MM.1S (cell line): ENCODE measurements at regions not wholly inside any gene's neighbourhood (a gene's known extent, or its start where the extent isn't known, plus 50 kb on each side); places are given as distances from the start of the nearest gene placed in this dataset.

ENCODE experiments used
- EZH2 ChIP-seq: fragments of 300-600 bp; sonication (generic); optimal IDR thresholded peaks from 2 replicates; pipeline ENCODE3; 2017; ENCODE audit warnings: low read depth, mild to moderate bottlenecking, antibody characterized with exemption, low read length, mixed read lengths
- EZH2phosphoT487 ChIP-seq: fragments of 300-600 bp; sonication (generic); IDR thresholded peaks from 2 replicates; pipeline ENCODE4 v1.6.1; 2018; ENCODE audit warnings: antibody characterized with exemption, low read length
- TF ChIP-seq, protein P1 (sequence below): fragments of 300-600 bp; sonication (generic); IDR thresholded peaks from 2 replicates; pipeline ENCODE4 v1.5.1; 2016; ENCODE audit warnings: antibody characterized with exemption, low read length, mixed read lengths

DNA sequence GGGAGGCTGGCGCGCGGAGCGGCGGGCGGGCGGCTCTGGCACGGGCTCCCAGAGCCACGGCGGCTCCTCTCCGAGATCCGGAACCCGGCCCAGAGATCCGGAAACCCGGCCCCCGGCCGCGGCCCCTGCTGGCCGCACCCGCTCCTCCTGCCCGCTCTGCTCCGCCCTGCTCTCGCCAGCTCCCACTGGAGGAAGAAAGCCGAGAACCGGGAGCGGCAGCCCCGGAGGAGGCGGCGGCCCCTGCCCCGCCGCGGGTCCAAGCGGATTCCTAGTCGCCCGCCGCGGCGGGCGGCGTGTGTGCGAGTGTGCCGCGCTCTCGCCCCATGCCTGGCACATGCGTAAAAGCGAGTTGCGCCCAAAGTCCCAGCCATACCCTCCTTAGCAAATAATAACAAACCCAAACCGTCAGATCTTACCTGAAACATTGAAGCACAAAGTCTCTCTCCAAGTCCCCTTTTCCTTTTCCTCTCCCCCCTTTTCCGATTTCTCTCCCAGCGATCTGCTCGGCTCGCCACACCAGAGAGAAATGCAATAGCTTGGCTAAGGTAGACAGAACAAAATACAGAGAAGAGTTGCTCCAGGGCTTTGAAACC, 108.7 kb upstream of the KCTD1 start:
- TF ChIP-seq, protein P1, sequence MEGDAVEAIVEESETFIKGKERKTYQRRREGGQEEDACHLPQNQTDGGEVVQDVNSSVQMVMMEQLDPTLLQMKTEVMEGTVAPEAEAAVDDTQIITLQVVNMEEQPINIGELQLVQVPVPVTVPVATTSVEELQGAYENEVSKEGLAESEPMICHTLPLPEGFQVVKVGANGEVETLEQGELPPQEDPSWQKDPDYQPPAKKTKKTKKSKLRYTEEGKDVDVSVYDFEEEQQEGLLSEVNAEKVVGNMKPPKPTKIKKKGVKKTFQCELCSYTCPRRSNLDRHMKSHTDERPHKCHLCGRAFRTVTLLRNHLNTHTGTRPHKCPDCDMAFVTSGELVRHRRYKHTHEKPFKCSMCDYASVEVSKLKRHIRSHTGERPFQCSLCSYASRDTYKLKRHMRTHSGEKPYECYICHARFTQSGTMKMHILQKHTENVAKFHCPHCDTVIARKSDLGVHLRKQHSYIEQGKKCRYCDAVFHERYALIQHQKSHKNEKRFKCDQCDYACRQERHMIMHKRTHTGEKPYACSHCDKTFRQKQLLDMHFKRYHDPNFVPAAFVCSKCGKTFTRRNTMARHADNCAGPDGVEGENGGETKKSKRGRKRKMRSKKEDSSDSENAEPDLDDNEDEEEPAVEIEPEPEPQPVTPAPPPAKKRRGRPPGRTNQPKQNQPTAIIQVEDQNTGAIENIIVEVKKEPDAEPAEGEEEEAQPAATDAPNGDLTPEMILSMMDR, result no peak
- TF ChIP-seq EZH2, result no peak
- TF ChIP-seq EZH2phosphoT487, result no peak
